ENCODE measurements at regions not wholly inside any gene's neighbourhood (a gene's known extent, or its start where the extent isn't known, plus 50 kb on each side); places are given as distances from the start of the nearest gene placed in this dataset.
"Not testable (repeated sequence)": the region's sequence is repeated elsewhere in the genome, so short reads cannot be mapped to it uniquely, and the experiment has no call there.

- no peaks in the 10 kb centered on the region for H3K27me3 Mint-ChIP-seq (ENCODE audit: low read depth, poor library complexity)
- peaks cover 13% of the 10 kb centered on the region for H3K9me3 Mint-ChIP-seq
- no peak overlapping the region for H3K27ac Mint-ChIP-seq
- no peak for DNase-seq
- no peaks in the 10 kb centered on the region for H3K4me1 Mint-ChIP-seq
- no peaks in the 10 kb centered on the region for H3K36me3 Mint-ChIP-seq (ENCODE audit: low read depth)
- H3K4me3 Mint-ChIP-seq: no peak overlapping the region
- TF ChIP-seq, protein P1, sequence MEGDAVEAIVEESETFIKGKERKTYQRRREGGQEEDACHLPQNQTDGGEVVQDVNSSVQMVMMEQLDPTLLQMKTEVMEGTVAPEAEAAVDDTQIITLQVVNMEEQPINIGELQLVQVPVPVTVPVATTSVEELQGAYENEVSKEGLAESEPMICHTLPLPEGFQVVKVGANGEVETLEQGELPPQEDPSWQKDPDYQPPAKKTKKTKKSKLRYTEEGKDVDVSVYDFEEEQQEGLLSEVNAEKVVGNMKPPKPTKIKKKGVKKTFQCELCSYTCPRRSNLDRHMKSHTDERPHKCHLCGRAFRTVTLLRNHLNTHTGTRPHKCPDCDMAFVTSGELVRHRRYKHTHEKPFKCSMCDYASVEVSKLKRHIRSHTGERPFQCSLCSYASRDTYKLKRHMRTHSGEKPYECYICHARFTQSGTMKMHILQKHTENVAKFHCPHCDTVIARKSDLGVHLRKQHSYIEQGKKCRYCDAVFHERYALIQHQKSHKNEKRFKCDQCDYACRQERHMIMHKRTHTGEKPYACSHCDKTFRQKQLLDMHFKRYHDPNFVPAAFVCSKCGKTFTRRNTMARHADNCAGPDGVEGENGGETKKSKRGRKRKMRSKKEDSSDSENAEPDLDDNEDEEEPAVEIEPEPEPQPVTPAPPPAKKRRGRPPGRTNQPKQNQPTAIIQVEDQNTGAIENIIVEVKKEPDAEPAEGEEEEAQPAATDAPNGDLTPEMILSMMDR (IDR thresholded peaks at IDR 0.05): no peak
Observed at GRCh38 chr5:60469286-60469685, 230.7 kb downstream of the DEPDC1B start.

GRCh38 chr5:60463179-60463868 lies 236.6 kb downstream of the DEPDC1B start:
- Mint-ChIP-seq H3K27ac (no peak overlapping the region), H3K36me3 (ENCODE audit: low read depth) (no peaks in the 10 kb centered on the region), H3K4me3 (no peak overlapping the region), H3K27me3 (ENCODE audit: low read depth, poor library complexity) (no peaks in the 10 kb centered on the region), H3K4me1 (peaks cover 4% of the 10 kb centered on the region), H3K9me3 (no peaks in the 10 kb centered on the region)
- TF ChIP-seq, protein P1 (IDR thresholded peaks at IDR 0.05): no peak
- DNase-seq: no peak

DNA sequence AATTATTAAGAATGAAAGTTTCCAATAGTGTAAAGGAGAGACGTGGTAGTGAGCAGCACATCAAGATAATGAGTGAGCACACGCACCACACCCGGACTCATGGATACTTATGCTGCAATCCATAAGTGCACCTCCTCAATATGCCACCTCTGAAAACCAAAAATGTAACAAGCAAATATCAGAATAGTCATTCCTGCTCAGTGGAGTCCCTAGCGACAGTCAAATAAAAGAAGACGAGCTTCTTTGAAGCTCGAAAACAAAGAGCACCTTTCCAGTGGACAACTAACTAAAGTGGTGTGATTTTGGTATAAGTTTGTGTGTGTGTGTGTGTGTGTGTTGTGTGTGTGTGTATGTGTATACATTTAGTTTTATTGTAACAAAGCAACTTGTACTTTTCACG lies 241.3 kb downstream of the DEPDC1B start:
- TF ChIP-seq, protein P1 (IDR thresholded peaks at IDR 0.05): no peak
- peaks cover 7% of the 10 kb centered on the region for H3K4me1 Mint-ChIP-seq
- no peak overlapping the region for H3K27ac Mint-ChIP-seq
- no peaks in the 10 kb centered on the region for H3K36me3 Mint-ChIP-seq (ENCODE audit: low read depth)
- no peaks in the 10 kb centered on the region for H3K27me3 Mint-ChIP-seq (ENCODE audit: low read depth, poor library complexity)
- no peak for DNase-seq
- no peak overlapping the region for H3K4me3 Mint-ChIP-seq
- H3K9me3 Mint-ChIP-seq: no peaks in the 10 kb centered on the region

DNA sequence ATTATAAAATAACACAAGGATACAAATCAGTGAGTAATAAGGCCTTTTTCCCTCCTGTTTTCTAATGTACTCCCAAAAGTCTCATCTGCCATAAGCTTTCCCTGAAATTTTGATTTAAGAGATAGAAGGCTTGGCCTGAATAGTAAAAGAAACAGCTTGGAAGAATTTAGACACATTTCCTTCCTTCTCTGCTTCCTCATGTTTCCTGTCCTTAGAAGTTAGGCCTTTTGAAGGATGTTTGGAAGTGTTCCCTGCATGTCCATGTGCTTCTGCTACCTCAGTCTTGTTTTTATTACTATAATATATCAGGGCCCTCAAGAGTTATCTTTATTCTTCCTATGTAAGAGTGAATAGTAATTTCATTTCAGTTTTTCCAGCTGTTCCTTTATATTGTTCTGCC lies 242.7 kb downstream of the DEPDC1B start:
- no peaks in the 10 kb centered on the region for H3K9me3 Mint-ChIP-seq
- TF ChIP-seq, protein P1 (IDR thresholded peaks at IDR 0.05): no peak
- H3K4me3 Mint-ChIP-seq: no peak overlapping the region
- H3K27me3 Mint-ChIP-seq (ENCODE audit: low read depth, poor library complexity): no peaks in the 10 kb centered on the region
- DNase-seq: no peak
- no peaks in the 10 kb centered on the region for H3K36me3 Mint-ChIP-seq (ENCODE audit: low read depth)
- no peak overlapping the region for H3K27ac Mint-ChIP-seq
- H3K4me1 Mint-ChIP-seq: peaks cover 4% of the 10 kb centered on the region

DNA sequence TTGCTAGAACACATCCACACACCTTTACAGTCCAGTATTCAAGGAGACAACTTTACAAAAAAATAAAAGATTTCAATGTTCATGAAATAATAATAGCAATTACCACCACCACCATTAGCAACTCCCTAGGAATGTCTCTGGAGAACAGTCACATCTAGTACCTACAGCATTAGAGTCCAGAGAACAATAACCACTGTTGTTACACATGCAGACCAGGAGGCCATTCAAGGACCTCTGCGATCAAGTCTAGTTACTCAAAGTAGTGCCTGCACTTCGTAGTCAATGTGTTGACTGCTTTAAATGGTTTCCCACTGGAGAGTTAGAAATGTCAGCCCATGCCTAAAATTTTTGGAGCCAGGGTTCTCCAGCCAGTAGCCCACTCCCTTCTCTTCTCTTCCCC lies 244.4 kb downstream of the DEPDC1B start:
- Mint-ChIP-seq H3K4me1 (peaks cover 4% of the 10 kb centered on the region), H3K27me3 (ENCODE audit: low read depth, poor library complexity) (no peaks in the 10 kb centered on the region), H3K4me3 (no peak overlapping the region), H3K9me3 (no peaks in the 10 kb centered on the region), H3K27ac (no peak overlapping the region), H3K36me3 (ENCODE audit: low read depth) (no peaks in the 10 kb centered on the region)
- TF ChIP-seq, protein P1 (IDR thresholded peaks at IDR 0.05): no peak
- DNase-seq: no peak

DNA sequence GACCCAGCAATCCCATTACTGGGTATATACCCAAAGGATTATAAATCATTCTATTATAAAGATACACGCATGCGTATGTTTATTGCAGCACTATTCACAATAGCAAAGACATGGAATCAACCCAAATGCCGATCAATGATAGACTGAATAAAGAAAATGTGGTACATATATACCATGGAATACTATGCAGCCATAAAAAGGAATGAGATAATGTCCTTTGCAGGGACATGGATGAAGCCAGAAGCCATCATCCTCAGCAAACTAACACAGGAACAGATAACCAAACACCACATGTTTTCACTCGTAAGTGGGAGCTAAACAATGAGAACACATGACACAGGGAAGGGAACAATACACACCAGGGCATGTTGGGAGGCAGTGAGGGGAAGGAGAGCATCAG lies 245.7 kb downstream of the DEPDC1B start:
- not testable (repeated sequence) for H3K4me3 Mint-ChIP-seq; DNase-seq; H3K27ac Mint-ChIP-seq; H3K9me3 Mint-ChIP-seq; H3K27me3 Mint-ChIP-seq (ENCODE audit: low read depth, poor library complexity); H3K4me1 Mint-ChIP-seq; H3K36me3 Mint-ChIP-seq (ENCODE audit: low read depth)
